22Rv1 (cell line): ENCODE measurements at regions not wholly inside any gene's neighbourhood (a gene's known extent, or its start where the extent isn't known, plus 50 kb on each side); places are given as distances from the start of the nearest gene placed in this dataset.

Experiments used
- ZFX ChIP-seq: fragments of 450-650 bp; IDR thresholded peaks from 2 replicates; pipeline ENCODE4 v1.6.1; 2017; ENCODE audit warnings: antibody characterized with exemption, borderline replicate concordance
- TF ChIP-seq, protein P1 (sequence below): fragments of 450-650 bp; IDR thresholded peaks from 2 replicates; pipeline ENCODE4 v1.5.1; 2017; ENCODE audit warnings: mild to moderate bottlenecking

DNA sequence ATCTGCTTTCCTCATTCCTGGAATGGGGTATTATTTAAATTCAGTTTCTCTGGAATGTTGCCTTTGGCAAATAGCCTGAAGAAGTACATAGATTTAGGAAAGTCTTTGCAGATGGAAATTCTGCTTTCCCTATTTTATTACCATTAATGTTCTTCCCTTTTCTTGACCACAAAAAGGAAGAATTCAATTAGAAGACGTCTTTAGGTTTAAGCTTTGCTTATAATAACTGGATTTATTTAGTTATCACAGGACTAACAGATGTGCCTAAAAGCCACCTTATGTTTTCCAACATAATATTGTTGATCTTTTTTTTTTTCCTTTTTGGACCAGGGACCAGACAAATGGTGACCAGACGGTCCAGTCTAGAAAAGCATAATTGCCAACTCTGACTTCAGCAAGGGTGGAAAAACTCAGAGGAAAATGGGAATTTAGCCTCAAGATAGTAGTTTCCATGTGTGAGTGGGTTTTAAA is 210.1 kb upstream of the SPRY2 start:
- TF ChIP-seq, protein P1, sequence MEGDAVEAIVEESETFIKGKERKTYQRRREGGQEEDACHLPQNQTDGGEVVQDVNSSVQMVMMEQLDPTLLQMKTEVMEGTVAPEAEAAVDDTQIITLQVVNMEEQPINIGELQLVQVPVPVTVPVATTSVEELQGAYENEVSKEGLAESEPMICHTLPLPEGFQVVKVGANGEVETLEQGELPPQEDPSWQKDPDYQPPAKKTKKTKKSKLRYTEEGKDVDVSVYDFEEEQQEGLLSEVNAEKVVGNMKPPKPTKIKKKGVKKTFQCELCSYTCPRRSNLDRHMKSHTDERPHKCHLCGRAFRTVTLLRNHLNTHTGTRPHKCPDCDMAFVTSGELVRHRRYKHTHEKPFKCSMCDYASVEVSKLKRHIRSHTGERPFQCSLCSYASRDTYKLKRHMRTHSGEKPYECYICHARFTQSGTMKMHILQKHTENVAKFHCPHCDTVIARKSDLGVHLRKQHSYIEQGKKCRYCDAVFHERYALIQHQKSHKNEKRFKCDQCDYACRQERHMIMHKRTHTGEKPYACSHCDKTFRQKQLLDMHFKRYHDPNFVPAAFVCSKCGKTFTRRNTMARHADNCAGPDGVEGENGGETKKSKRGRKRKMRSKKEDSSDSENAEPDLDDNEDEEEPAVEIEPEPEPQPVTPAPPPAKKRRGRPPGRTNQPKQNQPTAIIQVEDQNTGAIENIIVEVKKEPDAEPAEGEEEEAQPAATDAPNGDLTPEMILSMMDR = no peak
- TF ChIP-seq ZFX = no peak
